Suprapubic skin (tissue), 4 donors: ENCODE measurements at regions not wholly inside any gene's neighbourhood (a gene's known extent, or its start where the extent isn't known, plus 50 kb on each side); places are given as distances from the start of the nearest gene placed in this dataset.

Experiments used
- DNase-seq, 2 donors: peaks; one replicate each; pipeline ENCODE4 v3.0.0-alpha.2; 2019; ENCODE audit warnings: low spot score in 2 of 2
- H3K27ac ChIP-seq: fragments of 200-600 bp; sonication (generic); one replicate; pipeline ENCODE4 v1.5.1; 2019
- H3K27me3 ChIP-seq: fragments of 200-600 bp; sonication (generic); one replicate; pipeline ENCODE4 v1.5.1; 2019
- H3K36me3 ChIP-seq: fragments of 200-600 bp; sonication (generic); one replicate; pipeline ENCODE4 v1.5.1; 2019
- H3K4me1 ChIP-seq: fragments of 200-600 bp; sonication (generic); one replicate; pipeline ENCODE4 v1.5.1; 2019
- H3K4me3 ChIP-seq: fragments of 200-600 bp; sonication (generic); one replicate; pipeline ENCODE4 v1.5.1; 2019; ENCODE audit warnings: mild to moderate bottlenecking
- H3K9me3 ChIP-seq: fragments of 200-600 bp; sonication (generic); one replicate; pipeline ENCODE4 v1.5.1; 2019
- EP300 ChIP-seq: sonication (generic); formaldehyde crosslinking; IDR thresholded peaks from one replicate; pipeline ENCODE4 v1.6.1; 2017; ENCODE audit warnings: antibody characterized with exemption
- POLR2A ChIP-seq, 2 donors: fragments of 450-650 bp; IDR thresholded peaks; one replicate each; pipeline ENCODE4 v1.6.1; 2017; ENCODE audit warnings: antibody characterized with exemption in 2 of 2, mild to moderate bottlenecking in 2 of 2, moderate library complexity in 2 of 2
- POLR2AphosphoS5 ChIP-seq, 3 donors: sonication (generic); formaldehyde crosslinking; IDR thresholded peaks; one replicate each; pipeline ENCODE4 v1.6.1; 2017; ENCODE audit warnings: antibody characterized with exemption in 3 of 3
- WGBS: methylation state at CpG from one replicate; pipeline ENCODE4 v1.1.5; 2018; 5-methylcytosine and 5-hydroxymethylcytosine counted together
- TF ChIP-seq, protein P1 (sequence below), 2 donors: fragments of 200-600 bp in 1 of 2; fragments of 450-650 bp in 1 of 2; sonication (generic) in 1 of 2; IDR thresholded peaks; one replicate each; pipeline ENCODE4 v1.5.1; 2016 to 2019; ENCODE audit warnings: antibody characterized with exemption in 2 of 2, mild to moderate bottlenecking in 1 of 2, moderate library complexity in 1 of 2

DNA sequence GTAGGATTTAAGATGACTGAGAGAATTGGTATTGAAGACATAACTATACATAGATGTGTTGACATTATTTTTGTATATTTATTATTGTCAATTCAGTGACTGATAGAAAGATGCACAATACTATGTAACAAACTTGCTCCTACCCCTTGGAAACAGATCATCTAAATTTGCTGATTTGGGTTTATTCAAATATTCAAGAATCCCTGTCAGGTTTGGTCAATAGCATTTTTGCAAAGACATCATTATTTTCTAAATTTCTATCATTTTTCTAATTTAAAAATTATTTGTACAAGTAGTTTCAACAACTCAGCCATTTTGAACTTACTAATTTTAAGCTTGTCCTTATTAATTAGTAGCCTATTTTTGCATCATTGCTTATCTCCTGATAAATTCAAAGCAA is 1463.4 kb downstream of the SI start:
- no peaks in the 10 kb centered on the region for H3K27me3 ChIP-seq
- TF ChIP-seq POLR2AphosphoS5 (IDR thresholded peaks at IDR 0.05) (no peak), EP300 (no peak), POLR2A (IDR thresholded peaks at IDR 0.05) (no peak)
- TF ChIP-seq, protein P1, sequence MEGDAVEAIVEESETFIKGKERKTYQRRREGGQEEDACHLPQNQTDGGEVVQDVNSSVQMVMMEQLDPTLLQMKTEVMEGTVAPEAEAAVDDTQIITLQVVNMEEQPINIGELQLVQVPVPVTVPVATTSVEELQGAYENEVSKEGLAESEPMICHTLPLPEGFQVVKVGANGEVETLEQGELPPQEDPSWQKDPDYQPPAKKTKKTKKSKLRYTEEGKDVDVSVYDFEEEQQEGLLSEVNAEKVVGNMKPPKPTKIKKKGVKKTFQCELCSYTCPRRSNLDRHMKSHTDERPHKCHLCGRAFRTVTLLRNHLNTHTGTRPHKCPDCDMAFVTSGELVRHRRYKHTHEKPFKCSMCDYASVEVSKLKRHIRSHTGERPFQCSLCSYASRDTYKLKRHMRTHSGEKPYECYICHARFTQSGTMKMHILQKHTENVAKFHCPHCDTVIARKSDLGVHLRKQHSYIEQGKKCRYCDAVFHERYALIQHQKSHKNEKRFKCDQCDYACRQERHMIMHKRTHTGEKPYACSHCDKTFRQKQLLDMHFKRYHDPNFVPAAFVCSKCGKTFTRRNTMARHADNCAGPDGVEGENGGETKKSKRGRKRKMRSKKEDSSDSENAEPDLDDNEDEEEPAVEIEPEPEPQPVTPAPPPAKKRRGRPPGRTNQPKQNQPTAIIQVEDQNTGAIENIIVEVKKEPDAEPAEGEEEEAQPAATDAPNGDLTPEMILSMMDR (IDR thresholded peaks at IDR 0.05), result no peak
- no peak overlapping the region for H3K4me3 ChIP-seq
- no peaks in the 10 kb centered on the region for H3K4me1 ChIP-seq
- DNase-seq, result no peak
- H3K27ac ChIP-seq, result no peak overlapping the region
- H3K36me3 ChIP-seq, result no peaks in the 10 kb centered on the region
- no peaks in the 10 kb centered on the region for H3K9me3 ChIP-seq

DNA sequence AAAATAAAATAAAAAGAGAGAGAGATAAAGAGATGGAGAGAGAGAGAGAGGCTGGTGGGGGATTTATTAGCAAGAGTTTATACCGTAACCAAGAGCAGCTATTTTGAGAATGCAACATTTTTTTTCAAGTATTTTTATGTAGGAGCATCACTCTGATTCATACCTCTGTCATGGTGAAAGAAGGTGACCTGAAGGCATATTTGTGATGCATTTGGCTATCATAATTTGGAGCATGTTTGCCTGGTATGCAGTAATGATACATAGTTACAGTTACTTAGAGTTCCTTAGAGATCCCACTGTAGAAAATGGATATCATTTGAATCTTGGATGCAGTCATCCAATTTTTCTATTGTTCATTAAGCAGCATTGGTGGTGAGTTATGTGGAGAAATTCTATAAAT is 1472.4 kb downstream of the SI start:
- no peaks in the 10 kb centered on the region for H3K27me3 ChIP-seq
- H3K9me3 ChIP-seq, result no peaks in the 10 kb centered on the region
- no peak overlapping the region for H3K27ac ChIP-seq
- TF ChIP-seq, protein P1 (IDR thresholded peaks at IDR 0.05), result no peak
- TF ChIP-seq POLR2A (IDR thresholded peaks at IDR 0.05) (no peak), EP300 (no peak), POLR2AphosphoS5 (IDR thresholded peaks at IDR 0.05) (no peak)
- 46% methylated on average over 1 of the region's 1 CpG for WGBS
- no peaks in the 10 kb centered on the region for H3K36me3 ChIP-seq
- H3K4me3 ChIP-seq, result no peak overlapping the region
- DNase-seq, result no peak
- no peaks in the 10 kb centered on the region for H3K4me1 ChIP-seq

DNA sequence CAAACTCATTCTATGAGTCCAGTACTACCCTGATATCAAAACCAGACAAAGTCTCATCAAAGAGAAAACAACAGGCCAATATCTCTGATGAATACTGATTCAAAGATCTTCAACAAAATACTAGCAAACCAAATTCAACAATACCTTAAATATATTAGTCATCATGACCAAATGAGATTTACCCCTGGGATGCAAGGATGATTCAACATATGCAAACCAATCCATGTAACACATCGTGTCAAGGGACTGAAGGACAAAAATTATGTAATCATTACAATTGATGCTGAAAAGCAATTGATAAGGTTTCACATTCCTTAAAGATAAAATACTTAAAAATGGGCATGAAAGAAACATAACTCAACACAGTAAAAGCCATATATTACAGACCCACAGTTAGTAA is 1476.9 kb downstream of the SI start:
- no peaks in the 10 kb centered on the region for H3K36me3 ChIP-seq
- 93% methylated on average over 1 of the region's 1 CpG for WGBS
- TF ChIP-seq POLR2A (IDR thresholded peaks at IDR 0.05) (no peak), POLR2AphosphoS5 (IDR thresholded peaks at IDR 0.05) (no peak), EP300 (no peak)
- TF ChIP-seq, protein P1 (IDR thresholded peaks at IDR 0.05), result no peak
- H3K27ac ChIP-seq, result no peak overlapping the region
- no peaks in the 10 kb centered on the region for H3K27me3 ChIP-seq
- no peaks in the 10 kb centered on the region for H3K9me3 ChIP-seq
- H3K4me1 ChIP-seq, result no peaks in the 10 kb centered on the region
- DNase-seq, result no peak
- H3K4me3 ChIP-seq, result no peak overlapping the region

DNA sequence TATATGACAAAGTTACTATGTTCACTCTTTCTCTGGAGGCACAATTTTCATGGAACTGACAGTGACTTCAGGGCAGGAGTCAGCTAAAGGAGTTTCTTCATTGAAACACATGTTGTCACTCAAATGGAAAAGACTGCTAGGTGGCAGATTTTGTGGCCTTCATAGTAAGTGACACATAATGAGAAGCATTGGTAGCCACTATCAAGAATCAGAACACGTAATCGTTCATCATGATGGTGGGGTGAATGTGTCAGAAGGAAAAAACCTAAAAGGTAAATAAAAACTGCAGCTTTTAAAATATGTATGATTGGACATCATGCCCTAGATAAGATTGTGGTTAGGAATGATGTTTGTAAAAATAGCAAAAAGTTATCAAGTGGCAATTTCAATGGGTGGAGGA is 1491.0 kb downstream of the SI start:
- H3K27ac ChIP-seq, result no peak overlapping the region
- TF ChIP-seq POLR2AphosphoS5 (IDR thresholded peaks at IDR 0.05) (no peak), POLR2A (IDR thresholded peaks at IDR 0.05) (no peak), EP300 (no peak)
- TF ChIP-seq, protein P1 (IDR thresholded peaks at IDR 0.05), result no peak
- H3K36me3 ChIP-seq, result no peaks in the 10 kb centered on the region
- DNase-seq, result no peak
- WGBS, result 88% methylated on average over 2 of the region's 2 CpGs
- H3K4me3 ChIP-seq, result no peak overlapping the region
- no peaks in the 10 kb centered on the region for H3K4me1 ChIP-seq
- H3K9me3 ChIP-seq, result peaks cover 7% of the 10 kb centered on the region
- no peaks in the 10 kb centered on the region for H3K27me3 ChIP-seq

DNA sequence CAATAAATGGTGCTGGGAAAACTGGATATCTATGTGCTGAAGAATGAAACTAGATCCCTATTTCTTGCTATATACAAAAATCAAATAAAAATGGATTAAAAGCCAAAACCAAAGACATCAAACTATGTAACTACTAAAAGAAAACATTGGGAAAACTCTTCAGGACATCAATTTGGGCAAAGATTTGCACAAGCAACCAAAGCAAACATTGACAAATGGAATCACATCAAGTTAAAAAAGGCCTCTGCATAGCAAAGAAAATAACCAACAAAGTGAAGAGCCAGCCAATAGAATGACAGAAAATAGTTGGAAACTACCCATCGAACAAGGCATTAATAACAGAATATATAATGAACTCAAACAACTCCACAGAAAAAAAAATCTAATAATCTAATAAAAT is 1495.3 kb downstream of the SI start:
- no peaks in the 10 kb centered on the region for H3K27me3 ChIP-seq
- no peaks in the 10 kb centered on the region for H3K4me1 ChIP-seq
- no peak for DNase-seq
- H3K27ac ChIP-seq, result no peak overlapping the region
- WGBS, result 86% methylated on average over 1 of the region's 1 CpG
- H3K9me3 ChIP-seq, result peaks cover 7% of the 10 kb centered on the region
- no peaks in the 10 kb centered on the region for H3K36me3 ChIP-seq
- TF ChIP-seq POLR2A (IDR thresholded peaks at IDR 0.05), result no peak
- TF ChIP-seq, protein P1 (IDR thresholded peaks at IDR 0.05), result no peak
- no peak for TF ChIP-seq POLR2AphosphoS5 (IDR thresholded peaks at IDR 0.05)
- no peak for TF ChIP-seq EP300
- no peak overlapping the region for H3K4me3 ChIP-seq
